ENCODE measurements at regions not wholly inside any gene's neighbourhood (a gene's known extent, or its start where the extent isn't known, plus 50 kb on each side); places are given as distances from the start of the nearest gene placed in this dataset.

DNA sequence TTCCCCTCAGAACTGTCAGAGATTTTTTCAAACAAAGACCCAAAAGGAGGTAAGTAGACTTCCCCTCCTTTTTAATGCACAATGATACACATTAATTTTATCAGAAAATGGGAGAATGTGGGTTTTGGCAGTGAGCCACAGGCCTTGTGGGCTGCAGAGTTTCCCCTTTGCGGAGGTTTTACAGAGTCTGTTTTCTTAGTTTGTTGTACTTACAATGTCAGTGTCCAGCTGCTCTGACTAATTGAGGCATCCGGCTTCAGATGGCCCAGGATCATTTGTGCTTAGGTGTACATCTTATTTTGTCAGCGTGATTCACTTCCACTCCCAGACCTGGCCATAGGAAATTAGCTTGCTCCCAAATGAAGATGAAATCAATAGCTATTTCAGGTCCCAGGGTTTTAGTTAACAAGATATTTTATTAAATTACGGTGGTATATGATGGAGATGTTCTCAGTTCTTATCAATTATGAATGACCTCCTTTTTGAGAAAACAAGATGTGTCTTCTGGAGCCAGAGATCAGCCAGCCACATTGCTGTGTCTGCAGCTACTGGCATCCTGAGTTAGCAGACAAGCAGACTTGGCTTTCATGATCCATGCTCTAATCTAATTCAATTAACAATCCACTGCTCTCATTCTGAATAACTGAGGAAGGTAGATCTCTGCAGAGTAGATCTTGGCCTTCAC is 1086.6 kb upstream of the SORCS1 start:
- no peak for DNase-seq (ENCODE audit: low read depth in 3 of 3)

DNA sequence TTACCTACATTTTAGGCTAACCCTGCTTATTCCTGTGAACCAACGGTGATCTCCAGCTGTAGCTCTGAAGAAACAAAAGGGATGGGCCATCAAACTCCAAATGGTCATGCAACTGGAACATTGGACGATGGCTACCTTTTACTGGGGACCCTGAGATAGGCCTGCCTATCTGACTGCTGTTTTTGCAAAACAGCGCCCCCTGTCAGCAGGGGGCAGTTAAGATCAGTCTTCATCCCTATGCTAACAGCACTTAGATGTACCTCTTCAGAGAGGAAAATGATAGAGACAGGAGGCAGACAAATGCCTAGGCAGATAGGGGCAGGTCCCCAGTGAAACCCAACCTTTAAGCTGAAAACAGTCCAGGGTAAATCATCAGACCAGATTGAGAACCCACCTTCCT is 1085.4 kb upstream of the SORCS1 start:
- no peak for DNase-seq (ENCODE audit: low read depth in 3 of 3)

DNA sequence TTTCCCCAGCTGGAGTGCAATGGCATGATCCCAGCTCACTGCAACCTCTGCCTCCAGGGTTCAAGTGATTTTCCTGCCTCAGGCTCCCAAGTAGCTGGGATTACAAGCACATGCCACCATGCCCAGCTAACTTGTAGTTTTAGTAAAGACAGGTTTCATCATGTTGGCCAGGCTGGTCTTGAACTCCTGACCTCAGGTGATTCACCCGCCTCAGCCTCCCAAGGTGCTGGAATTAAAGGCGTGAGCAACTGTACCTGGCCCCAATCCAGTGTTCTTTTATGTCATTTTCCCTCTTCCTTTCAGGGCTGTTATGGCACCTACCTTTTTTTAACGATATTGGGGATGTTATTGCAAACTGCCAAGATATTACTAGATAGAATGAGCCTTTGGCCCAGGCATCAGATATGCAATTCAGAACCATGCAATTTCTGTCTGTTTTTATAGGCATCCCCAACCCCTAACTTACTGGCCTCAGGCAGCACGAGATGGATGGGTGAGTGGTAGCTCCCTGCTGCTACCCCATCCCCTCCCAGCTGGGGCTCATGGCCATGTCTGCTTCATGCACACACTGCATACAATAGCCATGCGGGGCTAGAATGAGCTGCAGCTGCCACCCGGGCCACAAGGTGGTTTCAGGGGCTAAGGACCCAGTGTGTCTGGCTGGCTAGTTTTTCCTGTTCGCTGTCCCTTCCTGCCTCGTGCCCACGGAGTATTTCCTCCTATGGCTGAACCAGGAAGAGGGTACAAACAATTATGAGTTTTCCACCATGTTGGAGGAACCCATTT is 1080.1 kb upstream of the SORCS1 start:
- no peak for DNase-seq (ENCODE audit: low read depth in 3 of 3)

GRCh38 chr10:108241166-108241565 is 1076.7 kb upstream of the SORCS1 start:
- DNase-seq (ENCODE audit: low read depth in 3 of 3) = no peak

- DNase-seq (ENCODE audit: low read depth in 3 of 3) = no peak
Observed at GRCh38 chr10:108238261-108238660, 1073.8 kb upstream of the SORCS1 start.

GRCh38 chr10:108230478-108231170 is 1066.1 kb upstream of the SORCS1 start:
- DNase-seq (ENCODE audit: low read depth in 3 of 3) = no peak

GRCh38 chr10:108208732-108209131 is 1044.2 kb upstream of the SORCS1 start:
- no peak for DNase-seq (ENCODE audit: low read depth in 3 of 3)

DNA sequence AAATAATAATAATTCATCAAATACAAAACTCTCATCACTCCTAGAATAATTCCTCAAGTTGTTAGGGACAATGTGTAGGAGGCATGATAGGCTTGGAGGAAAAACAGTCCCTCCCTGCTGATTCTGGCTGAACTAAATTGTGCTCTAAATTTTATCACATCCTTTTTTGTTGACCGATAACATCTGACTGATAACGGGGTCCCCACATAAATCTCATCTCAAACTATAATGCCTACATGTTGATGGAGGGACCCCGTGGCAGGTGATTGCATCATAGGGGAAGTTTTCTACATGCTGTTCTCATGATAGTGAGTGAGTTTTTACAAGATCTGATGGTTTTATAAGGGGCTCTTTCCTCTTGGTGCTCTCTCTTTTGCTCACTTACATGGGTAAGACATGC is 1043.5 kb upstream of the SORCS1 start:
- no peak for DNase-seq (ENCODE audit: low read depth in 3 of 3)

DNA sequence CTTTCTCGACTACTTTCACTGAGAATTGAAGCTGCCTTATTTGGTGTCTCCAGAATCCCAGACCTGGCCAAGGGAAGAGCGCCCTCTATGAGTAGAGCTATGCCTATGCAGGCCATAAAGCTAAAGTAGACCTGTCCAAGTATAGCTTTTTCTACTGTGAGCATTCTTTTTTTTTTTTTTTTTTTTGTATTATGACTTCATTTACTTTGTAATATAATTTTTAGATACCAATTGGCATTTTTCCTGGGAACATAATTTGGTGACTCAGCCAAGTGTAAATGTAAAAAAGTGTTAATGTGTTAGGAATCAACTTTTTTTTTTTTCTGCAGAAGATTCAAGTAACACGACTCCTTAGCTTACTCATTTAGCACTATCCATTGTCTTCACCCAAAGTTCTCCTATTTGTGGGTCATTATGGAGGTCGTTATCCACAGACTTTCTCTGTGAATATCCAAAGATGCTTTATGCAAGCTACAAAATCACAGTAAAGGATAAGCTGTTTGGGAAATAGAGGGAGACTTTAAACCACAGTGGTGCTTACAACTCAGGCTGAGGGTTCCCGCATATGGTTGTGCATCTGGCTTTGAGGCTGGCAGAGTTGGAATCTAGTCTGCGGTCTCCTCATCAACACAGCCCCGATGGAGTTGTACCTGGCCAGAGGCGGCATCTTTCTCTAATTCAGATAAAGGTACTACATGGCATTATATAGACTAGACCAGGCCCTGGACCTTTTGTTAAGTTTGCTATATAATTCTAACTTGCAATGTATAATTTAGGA is 1040.2 kb upstream of the SORCS1 start:
- DNase-seq (ENCODE audit: low read depth in 3 of 3) = no peak

DNA sequence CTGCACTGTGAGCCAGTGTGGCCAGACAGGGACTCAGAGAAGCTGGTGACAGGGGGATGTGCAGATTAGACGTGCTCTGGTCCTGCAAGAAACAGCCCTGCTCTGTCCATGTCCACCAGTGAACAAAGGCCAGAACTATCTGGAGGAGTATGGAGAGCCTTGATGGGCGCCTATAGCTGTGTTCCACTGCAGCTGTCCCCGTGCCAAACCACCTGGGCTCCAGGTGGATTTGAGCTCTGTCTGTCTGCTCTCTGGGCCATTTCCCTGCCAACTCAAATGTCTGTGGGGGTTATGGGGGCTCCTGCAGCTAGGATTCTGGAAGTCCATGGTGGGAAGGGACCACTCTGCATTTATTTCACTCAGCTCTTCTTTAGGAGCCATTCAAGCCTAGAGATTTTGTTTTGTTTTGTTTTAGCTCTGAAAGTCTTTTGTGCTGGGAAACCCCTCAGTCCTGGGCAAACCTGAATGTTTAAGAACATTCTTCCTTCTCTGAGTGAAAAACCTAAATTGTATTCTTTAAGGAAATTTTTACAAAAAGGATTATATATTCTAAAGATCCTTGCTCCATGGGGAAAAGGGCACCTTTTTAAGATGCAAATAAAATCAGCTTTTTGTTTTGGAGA is 1039.5 kb upstream of the SORCS1 start:
- DNase-seq (ENCODE audit: low read depth in 3 of 3) = no peak

DNA sequence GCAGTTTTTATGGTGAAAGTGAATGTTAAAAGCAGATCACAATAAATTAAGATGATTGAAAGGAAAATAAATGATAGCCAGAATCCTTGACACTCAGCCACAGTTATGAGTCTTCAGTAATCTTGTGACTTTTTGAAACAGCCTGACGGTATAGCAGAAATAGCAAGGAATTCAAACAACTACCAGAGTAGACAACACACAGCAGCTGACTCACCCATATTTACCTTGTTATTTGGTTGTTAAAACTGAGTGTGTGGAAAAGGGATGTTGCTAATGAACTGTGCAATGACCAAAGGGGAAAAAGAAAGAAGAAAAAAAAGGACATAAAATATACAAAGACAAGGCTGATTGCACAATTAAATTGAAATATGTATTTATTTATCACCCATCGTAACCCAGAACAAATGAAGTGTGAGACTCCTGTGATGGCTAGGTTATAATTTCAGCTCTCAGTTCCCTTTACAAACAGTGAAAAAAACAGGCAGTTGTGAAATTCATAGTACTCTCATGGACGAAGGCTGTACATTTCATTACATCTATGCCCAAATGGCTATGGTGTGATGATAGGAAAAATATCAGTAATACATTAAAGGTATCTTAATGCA is 1023.0 kb upstream of the SORCS1 start:
- no peak for DNase-seq (ENCODE audit: low read depth in 3 of 3)

- DNase-seq (ENCODE audit: low read depth in 3 of 3) = no peak
Observed at GRCh38 chr10:108184114-108184513, 1019.6 kb upstream of the SORCS1 start.

DNA sequence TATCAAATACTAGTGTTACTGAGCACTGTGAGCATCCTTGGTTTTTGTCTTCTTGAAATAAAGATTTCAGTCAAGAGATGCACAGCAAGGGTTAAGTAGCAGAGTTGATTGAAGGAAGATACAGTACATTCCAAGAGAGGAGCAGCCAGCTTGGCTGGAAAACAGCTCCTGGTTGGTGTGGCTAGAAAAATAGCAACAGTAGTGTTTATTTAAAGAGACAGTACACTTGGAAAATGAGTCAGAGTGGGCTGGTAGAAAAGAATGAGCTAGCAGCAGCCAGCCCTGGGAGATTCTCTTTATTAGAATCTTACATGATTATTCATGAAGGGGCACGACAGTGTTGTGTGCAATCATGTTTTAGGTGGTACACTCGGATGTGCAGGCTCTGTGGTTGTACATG is 1016.4 kb upstream of the SORCS1 start:
- no peak for DNase-seq (ENCODE audit: low read depth in 3 of 3)

GRCh38 chr10:108169846-108170245 is 1005.3 kb upstream of the SORCS1 start:
- no peak for DNase-seq (ENCODE audit: low read depth in 3 of 3)

GRCh38 chr10:108167766-108168165 is 1003.3 kb upstream of the SORCS1 start:
- DNase-seq (ENCODE audit: low read depth in 3 of 3) = no peak

GRCh38 chr10:108166401-108166800 is 1001.9 kb upstream of the SORCS1 start:
- no peak for DNase-seq (ENCODE audit: low read depth in 3 of 3)

DNA sequence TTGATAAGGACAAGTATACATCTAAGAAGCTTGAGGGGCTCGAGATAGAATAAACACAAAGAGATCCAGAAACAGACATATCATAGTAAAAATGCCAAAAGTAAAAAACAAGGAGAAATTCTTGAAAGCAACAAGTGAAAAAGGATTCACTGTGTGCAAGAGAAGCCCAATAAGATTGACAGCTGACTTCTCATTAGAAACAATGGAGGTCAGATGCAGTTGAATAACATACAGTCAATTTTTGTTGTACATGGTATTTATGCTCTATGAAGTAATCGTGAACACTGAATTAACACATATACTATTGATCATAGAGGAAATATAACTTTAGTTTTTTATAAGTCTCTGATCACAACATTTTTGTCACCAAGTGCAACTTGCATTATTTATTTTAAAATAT is 982.8 kb upstream of the SORCS1 start:
- DNase-seq (ENCODE audit: low read depth in 3 of 3) = no peak

GRCh38 chr10:108141064-108141463 is 976.6 kb upstream of the SORCS1 start:
- no peak for DNase-seq (ENCODE audit: low read depth in 3 of 3)

- no peak for DNase-seq (ENCODE audit: low read depth in 3 of 3)
Observed at GRCh38 chr10:108132303-108132702, 967.8 kb upstream of the SORCS1 start.

- DNase-seq (ENCODE audit: low read depth in 3 of 3) = no peak
Observed at GRCh38 chr10:108130575-108130974, 966.1 kb upstream of the SORCS1 start.

DNA sequence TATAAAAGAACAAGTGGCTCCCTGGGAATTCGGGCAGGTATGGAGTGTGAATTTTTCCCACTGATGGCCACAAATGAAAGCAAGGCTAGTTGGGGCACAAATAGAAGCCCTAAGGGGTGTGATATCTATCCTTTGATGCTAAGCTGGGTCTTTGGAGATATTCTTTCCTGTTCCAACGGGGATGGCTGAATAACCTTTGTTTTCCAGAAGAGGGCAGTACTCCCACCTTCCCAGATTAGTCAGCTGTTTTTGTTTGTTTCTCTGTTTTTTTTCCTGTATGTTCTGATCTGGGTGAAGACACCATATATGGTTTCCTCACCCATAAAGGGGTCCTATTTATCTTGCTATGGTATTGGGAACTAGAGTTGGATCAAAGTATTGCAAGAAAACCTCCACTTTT is 947.7 kb upstream of the SORCS1 start:
- DNase-seq (ENCODE audit: low read depth in 3 of 3) = no peak

All from stimulated activated CD4-positive, alpha-beta T cell treated with anti-CD3 and anti-CD28 coated beads, TNF-alpha, amount 100 ng/mL, for 24 hours (primary cell).